Glutamatergic neuron (in vitro differentiated cells): ENCODE measurements at regions not wholly inside any gene's neighbourhood (a gene's known extent, or its start where the extent isn't known, plus 50 kb on each side); places are given as distances from the start of the nearest gene placed in this dataset.

Experiments used
- DNase-seq: peaks from one replicate; pipeline ENCODE4 v3.0.0; 2022
- H3K27ac Mint-ChIP-seq: one replicate; pipeline ENCODE4 v1.8.0; 2020; ENCODE audit warnings: mild to moderate bottlenecking, mixed read lengths, inconsistent platforms; ENCODE audit not compliant: unreplicated experiment
- H3K27me3 Mint-ChIP-seq: one replicate; pipeline ENCODE4 v1.8.0; 2020; ENCODE audit warnings: mild to moderate bottlenecking, moderate library complexity, mixed read lengths, inconsistent platforms; ENCODE audit not compliant: unreplicated experiment
- H3K36me3 Mint-ChIP-seq: one replicate; pipeline ENCODE4 v1.8.0; 2020; ENCODE audit warnings: mild to moderate bottlenecking, mixed read lengths, inconsistent platforms; ENCODE audit not compliant: unreplicated experiment
- H3K4me1 Mint-ChIP-seq: one replicate; pipeline ENCODE4 v1.8.0; 2020; ENCODE audit warnings: mild to moderate bottlenecking, low read depth, mixed read lengths, inconsistent platforms; ENCODE audit not compliant: unreplicated experiment
- H3K4me3 Mint-ChIP-seq: one replicate; pipeline ENCODE4 v1.8.0; 2020; ENCODE audit warnings: mild to moderate bottlenecking, mixed read lengths, inconsistent platforms; ENCODE audit not compliant: unreplicated experiment
- H3K9me3 Mint-ChIP-seq: one replicate; pipeline ENCODE4 v1.8.0; 2020; ENCODE audit warnings: mild to moderate bottlenecking, moderate library complexity, mixed read lengths, inconsistent platforms; ENCODE audit not compliant: unreplicated experiment
- CTCF ChIP-seq: fragments of 200-600 bp; sonication (generic); IDR thresholded peaks from one replicate; pipeline ENCODE4 v1.5.0; 2021; ENCODE audit not compliant: partially characterized antibody, unreplicated experiment

GRCh38 chr2:173739006-173739405 lies 226.2 kb downstream of the SP3 start:
- Mint-ChIP-seq H3K27ac (no peak overlapping the region), H3K36me3 (no peaks in the 10 kb centered on the region), H3K4me1 (no peaks in the 10 kb centered on the region), H3K27me3 (no peaks in the 10 kb centered on the region), H3K9me3 (no peaks in the 10 kb centered on the region), H3K4me3 (no peak overlapping the region)
- DNase-seq = no peak
- no peak for TF ChIP-seq CTCF

GRCh38 chr2:173740639-173741038 lies 224.5 kb downstream of the SP3 start:
- no peaks in the 10 kb centered on the region for H3K27me3 Mint-ChIP-seq
- no peaks in the 10 kb centered on the region for H3K4me1 Mint-ChIP-seq
- H3K36me3 Mint-ChIP-seq = no peaks in the 10 kb centered on the region
- TF ChIP-seq CTCF = no peak
- no peak overlapping the region for H3K4me3 Mint-ChIP-seq
- peaks cover 1% of the 10 kb centered on the region for H3K9me3 Mint-ChIP-seq
- DNase-seq = no peak
- no peak overlapping the region for H3K27ac Mint-ChIP-seq

GRCh38 chr2:173741759-173742158 lies 223.4 kb downstream of the SP3 start:
- peaks cover 6% of the 10 kb centered on the region for H3K27me3 Mint-ChIP-seq
- H3K4me3 Mint-ChIP-seq = no peak overlapping the region
- peaks cover 8% of the 10 kb centered on the region for H3K4me1 Mint-ChIP-seq
- DNase-seq = no peak
- peaks cover 6% of the 10 kb centered on the region for H3K9me3 Mint-ChIP-seq
- H3K36me3 Mint-ChIP-seq = no peaks in the 10 kb centered on the region
- no peak overlapping the region for H3K27ac Mint-ChIP-seq
- TF ChIP-seq CTCF = no peak

GRCh38 chr2:173747035-173747434 lies 218.1 kb downstream of the SP3 start:
- TF ChIP-seq CTCF = no peak

GRCh38 chr2:173749315-173749714 lies 215.9 kb downstream of the SP3 start:
- no peak overlapping the region for H3K27ac Mint-ChIP-seq
- H3K27me3 Mint-ChIP-seq = peaks cover 12% of the 10 kb centered on the region
- H3K4me3 Mint-ChIP-seq = no peak overlapping the region
- TF ChIP-seq CTCF = no peak
- DNase-seq = no peak
- H3K36me3 Mint-ChIP-seq = no peaks in the 10 kb centered on the region
- H3K4me1 Mint-ChIP-seq = peaks cover 25% of the 10 kb centered on the region
- H3K9me3 Mint-ChIP-seq = peaks cover 13% of the 10 kb centered on the region

More at GRCh38 chr2:173747035-173747434, 218.1 kb downstream of the SP3 start:
- Mint-ChIP-seq H3K4me3 (peak overlapping the region; percentile 17), H3K27me3 (peaks cover 10% of the 10 kb centered on the region), H3K27ac (peak overlapping the region; percentile 92), H3K36me3 (no peaks in the 10 kb centered on the region), H3K4me1 (peaks cover 21% of the 10 kb centered on the region), H3K9me3 (peaks cover 13% of the 10 kb centered on the region)
- peak; percentile 80 for DNase-seq
